CD14-positive monocyte (primary cell): ENCODE measurements at regions not wholly inside any gene's neighbourhood (a gene's known extent, or its start where the extent isn't known, plus 50 kb on each side); places are given as distances from the start of the nearest gene placed in this dataset.

ENCODE experiments used
- DNase-seq, 3 donors: peaks; one replicate each; pipeline ENCODE4 v3.0.0-alpha.2; 2011 to 2022
- H2AFZ ChIP-seq: 2 replicates; pipeline ENCODE4 v1.6.0; 2012; ENCODE audit warnings: mild to moderate bottlenecking, low read depth, low read length, inconsistent platforms; ENCODE audit not compliant: insufficient read depth, poor library complexity, severe bottlenecking
- H3K27ac ChIP-seq, 2 donors: 1 replicate in 1 of 2; 2 replicates in 1 of 2; pipeline ENCODE4 v1.5.1; 2012 to 2013; ENCODE audit warnings: low read length in 2 of 2, control low read depth in 1 of 2, inconsistent platforms in 1 of 2, low read depth in 1 of 2, mild to moderate bottlenecking in 1 of 2
- H3K27me3 ChIP-seq, 2 donors: one replicate each; pipeline versions ENCODE4 v1.6.0 to v1.6.1; 2011 to 2013; ENCODE audit warnings: low read length in 2 of 2; ENCODE audit not compliant: control insufficient read depth in 2 of 2, insufficient read depth in 2 of 2
- H3K36me3 ChIP-seq, 2 donors: replicated peaks in 1 of 2; 1 replicate in 1 of 2; 2 replicates in 1 of 2; pipeline versions ENCODE4 v1.5.1 to v1.6.1; 2012 to 2013; ENCODE audit warnings: low read length in 2 of 2, control low read depth in 1 of 2, inconsistent platforms in 1 of 2, mild to moderate bottlenecking in 1 of 2; ENCODE audit not compliant: insufficient read depth in 2 of 2, control insufficient read depth in 1 of 2
- H3K4me1 ChIP-seq, 2 donors: 1 replicate in 1 of 2; 2 replicates in 1 of 2; pipeline versions ENCODE4 v1.5.1 to v1.6.1; 2012 to 2013; ENCODE audit warnings: low read length in 2 of 2, control low read depth in 1 of 2, inconsistent platforms in 1 of 2, mild to moderate bottlenecking in 1 of 2, moderate library complexity in 1 of 2; ENCODE audit not compliant: insufficient read depth in 2 of 2, control insufficient read depth in 1 of 2
- H3K4me2 ChIP-seq: replicated peaks from 2 replicates; pipeline ENCODE3; 2012; ENCODE audit warnings: low read length, moderate library complexity, mild to moderate bottlenecking; ENCODE audit not compliant: poor library complexity, severe bottlenecking; ENCODE audit errors: extremely low read depth
- H3K4me3 ChIP-seq, 3 experiments: fragments of 200-600 bp in 1 of 3; sonication (generic) in 1 of 3; replicated peaks in 1 of 3; 1 replicate in 2 of 3; 2 replicates in 1 of 3; pipeline ENCODE4 v1.5.1; 2011 to 2013; ENCODE audit warnings: low read length in 3 of 3, mild to moderate bottlenecking in 3 of 3, control low read depth in 2 of 3, low read depth in 2 of 3, inconsistent platforms in 1 of 3, moderate library complexity in 1 of 3
- H3K79me2 ChIP-seq: 2 replicates; pipeline ENCODE4 v1.6.0; 2012; ENCODE audit warnings: mild to moderate bottlenecking, control low read depth, inconsistent platforms, low read length, moderate library complexity; ENCODE audit not compliant: insufficient read depth
- H3K9ac ChIP-seq: 2 replicates; pipeline ENCODE4 v1.6.0; 2017; ENCODE audit warnings: low read length, mild to moderate bottlenecking; ENCODE audit not compliant: insufficient read depth, poor library complexity, severe bottlenecking
- H3K9me3 ChIP-seq, 2 donors: replicated peaks in 1 of 2; 1 replicate in 1 of 2; 2 replicates in 1 of 2; pipeline versions ENCODE4 v1.5.1 to v1.6.1; 2012 to 2013; ENCODE audit warnings: low read length in 2 of 2, control low read depth in 1 of 2; ENCODE audit not compliant: control insufficient read depth in 1 of 2, insufficient read depth in 1 of 2
- H4K20me1 ChIP-seq: 2 replicates; pipeline ENCODE4 v1.6.0; 2012; ENCODE audit warnings: mild to moderate bottlenecking, low read length, control low read depth, moderate library complexity; ENCODE audit not compliant: insufficient read depth
- H3K27ac Mint-ChIP-seq, 7 donors: one replicate each; pipeline ENCODE4 v1.8.0; 2020; ENCODE audit warnings: mild to moderate bottlenecking in 7 of 7, mixed read lengths in 7 of 7, moderate library complexity in 6 of 7, inconsistent platforms in 2 of 7
- H3K27me3 Mint-ChIP-seq, 3 donors: one replicate each; pipeline ENCODE4 v1.8.0; 2021 to 2022; ENCODE audit warnings: low read depth in 3 of 3, mild to moderate bottlenecking in 3 of 3, mixed read lengths in 3 of 3, moderate library complexity in 3 of 3, inconsistent platforms in 1 of 3
- H3K36me3 Mint-ChIP-seq, 2 donors: one replicate each; pipeline ENCODE4 v1.8.0; 2020; ENCODE audit warnings: mixed read lengths in 2 of 2, inconsistent platforms in 1 of 2, mild to moderate bottlenecking in 1 of 2
- H3K4me1 Mint-ChIP-seq: one replicate; pipeline ENCODE4 v1.8.0; 2020; ENCODE audit warnings: mild to moderate bottlenecking, mixed read lengths
- H3K4me3 Mint-ChIP-seq, 2 donors: one replicate each; pipeline ENCODE4 v1.8.0; 2020; ENCODE audit warnings: mild to moderate bottlenecking in 2 of 2, mixed read lengths in 2 of 2, moderate library complexity in 1 of 2
- H3K9me3 Mint-ChIP-seq, 7 donors: one replicate each; pipeline ENCODE4 v1.8.0; 2020 to 2022; ENCODE audit warnings: mixed read lengths in 7 of 7, mild to moderate bottlenecking in 6 of 7, moderate library complexity in 6 of 7, inconsistent platforms in 2 of 7
- WGBS: methylation state at CpG from one replicate; pipeline ENCODE4 v1.1.5; 2013; ENCODE audit warnings: missing lambda C conversion rate; ENCODE audit not compliant: insufficient coverage; 5-methylcytosine and 5-hydroxymethylcytosine counted together
- intact Hi-C, 2 donors: fragments of 100-400 bp; cut with micrococcal nuclease; formaldehyde crosslinking; loops; one replicate each; pipeline versions ENCODE4 v1.15.0 to v1.15.1; 2023
- TF ChIP-seq, protein P1 (sequence below): fragments of 200-600 bp; IDR thresholded peaks from one replicate; pipeline ENCODE4 v1.8.0; 2022; ENCODE audit warnings: antibody characterized with exemption, mild to moderate bottlenecking

DNA sequence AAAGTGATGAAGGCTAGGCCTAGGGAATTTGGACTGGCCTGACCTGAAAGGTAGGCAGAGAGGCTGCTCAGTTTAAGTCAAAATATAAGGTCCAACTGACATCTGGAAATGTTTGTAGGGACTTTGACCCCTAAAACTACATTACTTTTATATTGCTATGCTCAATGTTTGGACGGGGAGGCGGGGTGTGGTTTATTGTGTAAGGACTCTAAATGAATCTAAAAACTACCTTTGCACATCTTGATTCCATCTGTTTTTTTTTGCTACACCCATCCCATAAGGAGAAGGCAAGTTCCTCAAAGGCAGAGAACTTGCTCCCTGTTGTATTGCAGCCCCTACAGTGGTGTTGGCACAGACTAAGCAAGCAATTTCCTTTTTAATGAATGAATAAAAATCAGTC, 227.1 kb downstream of the HACE1 start:
- H3K9ac ChIP-seq = no peak overlapping the region
- peaks cover 1% of the 10 kb centered on the region for H3K4me1 Mint-ChIP-seq
- H4K20me1 ChIP-seq = no peaks in the 10 kb centered on the region
- H3K9me3 ChIP-seq = peaks cover 6 to 9% of the 10 kb centered on the region in 2 donors
- peaks cover 0 to 3% of the 10 kb centered on the region in 2 donors for H3K36me3 Mint-ChIP-seq
- no peaks in the 10 kb centered on the region for H3K79me2 ChIP-seq
- no peak overlapping the region for H3K4me2 ChIP-seq
- H2AFZ ChIP-seq = no peak overlapping the region
- no CpG with 5 or more reads among the region's 2 CpGs for WGBS
- no peaks in the 10 kb centered on the region for H3K27me3 ChIP-seq
- no peak overlapping the region for H3K27ac Mint-ChIP-seq
- no peaks in the 10 kb centered on the region for H3K4me1 ChIP-seq
- H3K27me3 Mint-ChIP-seq = peaks cover 0 to 4% (median 1%) of the 10 kb centered on the region in 3 donors
- TF ChIP-seq, protein P1, sequence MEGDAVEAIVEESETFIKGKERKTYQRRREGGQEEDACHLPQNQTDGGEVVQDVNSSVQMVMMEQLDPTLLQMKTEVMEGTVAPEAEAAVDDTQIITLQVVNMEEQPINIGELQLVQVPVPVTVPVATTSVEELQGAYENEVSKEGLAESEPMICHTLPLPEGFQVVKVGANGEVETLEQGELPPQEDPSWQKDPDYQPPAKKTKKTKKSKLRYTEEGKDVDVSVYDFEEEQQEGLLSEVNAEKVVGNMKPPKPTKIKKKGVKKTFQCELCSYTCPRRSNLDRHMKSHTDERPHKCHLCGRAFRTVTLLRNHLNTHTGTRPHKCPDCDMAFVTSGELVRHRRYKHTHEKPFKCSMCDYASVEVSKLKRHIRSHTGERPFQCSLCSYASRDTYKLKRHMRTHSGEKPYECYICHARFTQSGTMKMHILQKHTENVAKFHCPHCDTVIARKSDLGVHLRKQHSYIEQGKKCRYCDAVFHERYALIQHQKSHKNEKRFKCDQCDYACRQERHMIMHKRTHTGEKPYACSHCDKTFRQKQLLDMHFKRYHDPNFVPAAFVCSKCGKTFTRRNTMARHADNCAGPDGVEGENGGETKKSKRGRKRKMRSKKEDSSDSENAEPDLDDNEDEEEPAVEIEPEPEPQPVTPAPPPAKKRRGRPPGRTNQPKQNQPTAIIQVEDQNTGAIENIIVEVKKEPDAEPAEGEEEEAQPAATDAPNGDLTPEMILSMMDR = no peak
- no peaks in the 10 kb centered on the region for H3K36me3 ChIP-seq
- intact Hi-C loops = no loop called here
- H3K4me3 ChIP-seq = no peak overlapping the region
- no peak overlapping the region for H3K4me3 Mint-ChIP-seq
- no peak overlapping the region for H3K27ac ChIP-seq
- H3K9me3 Mint-ChIP-seq = peaks cover 4 to 17% (median 9%) of the 10 kb centered on the region in 7 donors
- no peak for DNase-seq

DNA sequence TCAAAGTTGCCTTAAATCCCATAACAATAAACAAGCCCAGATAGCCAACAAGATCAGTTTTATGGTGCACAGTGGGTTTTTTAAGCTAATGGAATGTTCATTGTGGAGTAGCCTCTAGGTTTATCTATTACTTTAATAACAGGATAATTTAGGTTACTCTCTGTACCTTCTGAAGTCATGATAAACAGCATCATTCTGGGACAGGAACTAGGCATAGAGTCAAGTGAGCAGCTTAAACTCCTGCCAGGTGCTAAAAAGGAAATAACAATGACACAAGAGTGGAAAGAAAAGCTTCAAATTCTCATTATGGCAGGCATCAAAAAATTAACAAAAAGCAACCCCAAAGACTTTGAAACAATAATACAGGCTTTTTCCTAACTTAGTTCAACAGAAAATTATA, 228.8 kb downstream of the HACE1 start:
- no peaks in the 10 kb centered on the region for H3K4me1 ChIP-seq
- intact Hi-C loops = no loop called here
- no peaks in the 10 kb centered on the region for H3K36me3 ChIP-seq
- H3K27ac ChIP-seq = no peak overlapping the region
- no peaks in the 10 kb centered on the region for H4K20me1 ChIP-seq
- TF ChIP-seq, protein P1 = no peak
- no peak overlapping the region for H3K4me2 ChIP-seq
- Mint-ChIP-seq H3K27me3 (peaks cover 0 to 4% (median 1%) of the 10 kb centered on the region in 3 donors), H3K4me3 (no peak overlapping the region), H3K27ac (no peak overlapping the region), H3K9me3 (peaks cover 4 to 17% (median 9%) of the 10 kb centered on the region in 7 donors), H3K36me3 (peaks cover 0 to 3% of the 10 kb centered on the region in 2 donors), H3K4me1 (no peaks in the 10 kb centered on the region)
- no peak overlapping the region for H2AFZ ChIP-seq
- H3K79me2 ChIP-seq = no peaks in the 10 kb centered on the region
- H3K9ac ChIP-seq = no peak overlapping the region
- H3K27me3 ChIP-seq = no peaks in the 10 kb centered on the region
- H3K9me3 ChIP-seq = peaks cover 6 to 9% of the 10 kb centered on the region in 2 donors
- H3K4me3 ChIP-seq = no peak overlapping the region
- DNase-seq = no peak
